ENCODE measurements at regions not wholly inside any gene's neighbourhood (a gene's known extent, or its start where the extent isn't known, plus 50 kb on each side); places are given as distances from the start of the nearest gene placed in this dataset.

DNA sequence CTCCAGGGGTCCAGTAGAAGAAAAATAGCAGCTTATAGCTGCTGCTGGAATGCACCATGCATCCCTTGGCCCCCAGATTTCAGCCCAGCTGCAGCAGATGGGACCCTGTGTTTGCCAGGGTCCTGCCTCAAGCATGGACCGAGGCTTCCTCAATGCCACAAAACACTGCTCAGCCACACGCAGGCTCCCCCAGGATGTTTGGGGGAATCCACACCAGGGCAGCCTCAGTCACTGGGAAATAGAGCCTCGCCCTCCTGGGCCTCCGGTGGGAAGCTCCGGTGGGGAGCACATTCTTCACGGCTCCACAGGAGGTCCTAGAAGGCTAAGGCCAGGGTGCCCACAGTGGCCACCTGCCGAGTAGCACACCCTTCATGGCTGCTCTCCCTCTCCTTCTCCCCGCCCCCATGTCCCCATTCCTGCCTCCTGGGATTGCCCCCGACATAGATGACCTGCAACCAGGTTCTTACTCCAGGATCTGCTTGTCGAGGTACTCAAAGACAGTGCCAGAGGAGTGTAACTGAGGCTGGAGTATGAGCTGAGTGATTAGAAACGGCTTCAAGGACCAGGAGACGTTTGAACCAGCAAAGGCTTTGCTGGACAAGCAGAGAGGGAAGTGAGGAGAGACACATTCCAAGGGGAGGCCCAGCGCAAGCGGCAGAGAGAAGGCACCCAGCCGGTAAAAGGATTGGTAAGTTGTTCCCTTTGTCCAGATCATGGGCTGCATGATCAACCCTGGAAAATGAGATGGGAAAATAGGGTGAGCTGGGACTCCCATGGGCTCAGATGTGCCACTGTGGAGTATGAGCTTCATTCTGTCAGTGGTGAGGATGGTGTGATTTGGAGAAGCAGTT is 110.7 kb upstream of the UQCRFS1 start:
- DNase-seq (ENCODE audit: low spot score): no peak

- DNase-seq (ENCODE audit: low spot score): no peak
These were observed 111.3 kb upstream of the UQCRFS1 start for GRCh38 chr19:29324291-29324680.

- DNase-seq (ENCODE audit: low spot score): no peak
These were observed 111.8 kb upstream of the UQCRFS1 start for GRCh38 chr19:29324717-29325116.

DNA sequence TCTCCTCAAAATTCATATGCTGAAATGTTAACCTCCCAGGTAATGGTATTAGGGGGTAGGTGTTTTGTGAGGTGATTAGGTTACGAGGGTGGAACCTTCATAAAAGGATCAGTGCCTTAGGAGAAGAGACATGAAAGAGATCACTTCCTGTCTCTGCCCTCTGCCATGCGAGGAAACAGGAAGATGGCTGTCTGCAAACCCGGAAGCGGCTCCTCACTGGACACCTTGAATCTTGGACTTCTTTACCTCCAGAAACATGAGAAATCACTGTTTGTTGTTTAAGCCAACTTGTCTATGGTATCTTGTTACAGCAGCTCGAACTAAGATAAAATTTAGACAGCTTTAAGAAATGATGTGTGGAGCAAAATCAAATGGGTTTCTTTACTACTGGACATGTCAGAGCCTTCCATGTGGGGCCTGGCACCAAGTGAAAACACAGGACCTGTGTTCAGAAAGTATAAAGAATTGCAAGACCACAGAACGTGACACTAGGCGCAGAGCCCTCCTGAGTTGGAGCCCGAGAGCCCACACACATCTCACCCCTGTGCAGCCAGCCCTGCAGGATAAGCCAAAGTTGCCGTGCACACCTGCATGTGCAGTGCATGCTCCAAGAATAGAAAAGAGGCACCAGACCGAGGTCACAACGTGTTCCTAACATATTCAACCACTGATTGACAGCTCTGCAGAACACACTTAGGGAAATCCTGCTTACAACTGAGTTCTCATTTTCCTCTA is 112.5 kb upstream of the UQCRFS1 start:
- no peak for DNase-seq (ENCODE audit: low spot score)

- no peak for DNase-seq (ENCODE audit: low spot score)
These were observed 113.4 kb upstream of the UQCRFS1 start for GRCh38 chr19:29326351-29326750.

GRCh38 chr19:29326849-29327840 is 114.2 kb upstream of the UQCRFS1 start:
- DNase-seq (ENCODE audit: low spot score): peak; percentile 53

DNA sequence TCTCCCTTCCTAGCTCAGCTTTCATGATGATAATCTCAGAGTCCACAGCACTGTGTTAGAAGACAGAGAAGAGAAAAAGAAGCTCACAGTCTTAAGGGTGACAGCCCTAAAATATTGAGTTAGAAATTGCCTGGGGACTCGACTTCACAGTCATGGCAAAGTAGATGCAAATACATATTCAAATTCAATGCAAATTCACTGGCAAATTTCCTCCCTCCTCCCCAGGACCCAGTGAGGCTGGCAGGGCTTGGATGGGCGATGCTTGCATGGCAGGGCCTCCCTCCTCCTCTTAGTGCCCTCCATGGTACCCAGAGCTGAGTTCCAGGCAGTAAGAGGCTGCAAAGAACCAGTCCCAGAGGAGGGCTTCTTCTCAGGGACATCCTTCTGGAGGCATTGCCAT is 115.6 kb upstream of the UQCRFS1 start:
- no peak for DNase-seq (ENCODE audit: low spot score)

DNA sequence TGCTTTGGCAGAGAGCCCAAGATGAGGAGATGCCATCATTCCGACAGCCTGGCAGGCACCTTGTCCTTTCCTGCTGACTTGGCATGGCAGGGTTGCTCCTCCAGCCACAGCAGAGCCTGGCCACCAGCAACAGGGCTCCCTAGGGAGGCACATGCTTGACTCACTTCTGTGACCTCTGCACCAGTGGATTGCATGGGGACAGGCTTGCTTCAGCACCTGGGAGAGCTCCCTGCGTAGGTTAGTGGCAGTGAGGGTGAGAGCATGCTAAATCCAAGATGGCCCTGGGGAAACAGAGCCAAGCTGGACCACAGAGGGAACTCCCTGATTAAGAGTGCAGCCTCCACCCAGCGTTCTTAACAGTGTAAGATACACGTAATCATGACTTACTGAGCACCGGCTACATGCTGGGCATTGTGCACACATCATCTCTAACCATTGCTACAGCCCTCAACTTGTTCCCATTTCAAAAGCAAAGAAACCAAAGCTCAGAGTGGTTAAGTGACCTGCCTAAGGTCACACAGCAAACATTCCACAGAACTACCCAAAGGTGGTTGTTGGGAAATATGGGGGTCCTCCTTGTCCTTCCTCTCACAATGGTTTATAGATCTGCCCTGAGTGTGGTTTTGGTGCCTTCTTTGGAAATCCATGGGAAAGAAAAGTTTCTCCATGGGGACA is 116.6 kb upstream of the UQCRFS1 start:
- DNase-seq (ENCODE audit: low spot score): peak; percentile 78

DNA sequence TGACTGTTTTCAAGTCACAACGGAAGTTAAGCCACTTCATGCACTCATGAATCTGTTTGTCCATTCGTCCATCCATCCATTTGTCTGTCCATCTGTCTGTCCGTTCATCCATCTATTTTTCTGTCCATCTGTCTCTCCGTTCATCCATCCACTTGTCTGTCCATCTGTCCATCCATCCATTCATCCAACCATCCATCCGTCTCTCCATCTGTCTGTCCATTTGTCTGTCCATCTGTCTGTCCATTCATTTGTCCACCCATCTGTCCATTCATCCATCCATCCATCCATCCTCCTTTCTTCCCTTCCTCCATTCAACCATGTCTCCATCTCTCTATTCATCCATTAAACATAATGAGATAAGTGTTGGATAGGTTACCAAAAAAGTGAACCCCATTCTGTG is 123.5 kb upstream of the UQCRFS1 start:
- no peak for DNase-seq (ENCODE audit: low spot score)

DNA sequence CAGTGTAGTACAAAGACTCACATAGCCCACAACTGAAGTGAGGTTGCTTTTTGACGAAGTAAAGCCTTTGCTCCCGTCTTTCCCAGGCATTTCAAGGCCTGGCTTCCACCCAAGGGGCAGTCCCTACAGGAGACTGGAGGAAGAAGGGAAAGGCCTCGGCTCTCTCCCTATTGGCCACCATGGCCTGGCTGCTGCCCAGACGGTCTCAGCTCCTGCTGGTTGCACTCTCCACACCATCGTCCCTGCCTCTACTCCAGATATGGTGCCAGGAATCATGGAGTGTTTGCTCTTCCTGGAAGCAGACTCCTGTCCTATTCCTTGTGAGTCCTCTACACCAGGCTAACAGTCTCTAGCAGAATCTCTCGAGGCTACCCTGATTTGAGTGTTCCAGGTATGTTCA is 124.1 kb upstream of the UQCRFS1 start:
- DNase-seq (ENCODE audit: low spot score): no peak

GRCh38 chr19:29338480-29338879 is 125.5 kb upstream of the UQCRFS1 start:
- DNase-seq (ENCODE audit: low spot score): no peak

- no peak for DNase-seq (ENCODE audit: low spot score)
These were observed 129.8 kb upstream of the UQCRFS1 start for GRCh38 chr19:29342721-29343120.

- DNase-seq (ENCODE audit: low spot score): no peak
These were observed 151.3 kb upstream of the UQCRFS1 start for GRCh38 chr19:29364224-29364726.

GRCh38 chr19:29364999-29365398 is 152.0 kb upstream of the UQCRFS1 start:
- no peak for DNase-seq (ENCODE audit: low spot score)

DNA sequence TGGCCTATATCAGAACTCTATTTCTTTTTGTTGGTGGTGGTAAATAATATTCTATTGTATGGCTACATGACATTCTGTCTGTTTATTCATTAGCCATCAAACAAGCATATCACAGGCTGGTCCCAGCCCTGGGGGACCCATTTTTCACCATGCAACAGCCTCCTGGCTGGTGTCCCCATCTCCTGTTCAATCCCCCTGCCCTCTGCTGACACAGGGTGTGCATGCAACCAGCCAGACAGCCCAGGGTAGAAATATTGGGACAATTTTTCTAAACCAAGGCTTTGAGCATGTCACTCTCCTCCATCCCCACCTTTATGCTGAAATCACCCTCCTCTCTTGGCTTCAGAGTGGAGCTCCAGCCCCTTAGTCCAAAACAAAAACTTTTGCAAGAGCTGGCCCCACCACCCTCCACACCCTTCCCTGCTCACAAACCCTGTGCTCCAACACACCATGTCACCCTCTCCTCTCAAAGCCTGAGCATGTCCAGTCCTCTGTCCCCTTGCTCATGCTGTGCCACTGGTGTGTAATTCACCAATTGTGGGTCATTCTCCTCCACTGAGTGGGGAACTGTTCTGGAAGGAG is 153.0 kb upstream of the UQCRFS1 start:
- no peak for DNase-seq (ENCODE audit: low spot score)

GRCh38 chr19:29366757-29367156 is 153.8 kb upstream of the UQCRFS1 start:
- no peak for DNase-seq (ENCODE audit: low spot score)

DNA sequence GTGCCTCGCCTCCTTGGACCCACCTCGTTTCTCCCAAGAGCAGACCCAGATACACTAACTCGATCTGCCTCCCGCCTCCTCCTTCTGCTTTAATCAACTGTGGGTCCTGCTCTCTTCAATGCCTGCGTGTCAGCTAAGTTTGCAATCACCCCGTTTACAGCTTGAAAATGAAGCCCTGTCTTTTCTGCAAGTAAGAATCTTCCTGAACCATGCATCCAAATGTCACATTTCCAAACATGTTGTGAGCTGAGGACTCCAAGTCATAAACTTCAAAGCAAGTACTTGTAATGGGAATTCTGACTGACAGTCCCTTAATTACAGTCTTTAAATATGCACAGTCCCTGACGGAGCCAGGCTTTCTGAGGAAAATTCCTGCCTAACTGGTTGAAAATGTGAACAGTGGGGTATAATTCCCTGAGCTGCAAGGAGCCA is 154.9 kb upstream of the UQCRFS1 start:
- DNase-seq (ENCODE audit: low spot score): no peak

DNA sequence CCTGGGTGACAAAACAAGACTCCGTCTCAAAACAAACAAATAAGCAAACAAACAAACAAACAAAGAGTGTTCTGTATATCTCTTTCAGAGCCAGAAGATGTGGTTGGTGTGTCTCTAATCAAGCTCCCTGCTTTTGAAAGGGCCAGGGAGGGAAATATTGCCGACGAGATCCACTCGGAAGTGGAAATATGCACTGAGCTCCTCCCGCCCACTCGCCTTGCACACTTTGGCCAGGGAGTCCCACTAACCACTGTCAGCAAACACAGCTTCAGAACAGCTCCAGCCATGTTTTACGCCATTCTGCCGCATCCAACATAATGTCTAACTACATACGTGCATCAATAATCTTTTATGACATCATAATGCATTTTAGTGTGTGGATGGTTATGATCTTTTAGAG is 155.5 kb upstream of the VSTM2B start:
- DNase-seq (ENCODE audit: low spot score): no peak

DNA sequence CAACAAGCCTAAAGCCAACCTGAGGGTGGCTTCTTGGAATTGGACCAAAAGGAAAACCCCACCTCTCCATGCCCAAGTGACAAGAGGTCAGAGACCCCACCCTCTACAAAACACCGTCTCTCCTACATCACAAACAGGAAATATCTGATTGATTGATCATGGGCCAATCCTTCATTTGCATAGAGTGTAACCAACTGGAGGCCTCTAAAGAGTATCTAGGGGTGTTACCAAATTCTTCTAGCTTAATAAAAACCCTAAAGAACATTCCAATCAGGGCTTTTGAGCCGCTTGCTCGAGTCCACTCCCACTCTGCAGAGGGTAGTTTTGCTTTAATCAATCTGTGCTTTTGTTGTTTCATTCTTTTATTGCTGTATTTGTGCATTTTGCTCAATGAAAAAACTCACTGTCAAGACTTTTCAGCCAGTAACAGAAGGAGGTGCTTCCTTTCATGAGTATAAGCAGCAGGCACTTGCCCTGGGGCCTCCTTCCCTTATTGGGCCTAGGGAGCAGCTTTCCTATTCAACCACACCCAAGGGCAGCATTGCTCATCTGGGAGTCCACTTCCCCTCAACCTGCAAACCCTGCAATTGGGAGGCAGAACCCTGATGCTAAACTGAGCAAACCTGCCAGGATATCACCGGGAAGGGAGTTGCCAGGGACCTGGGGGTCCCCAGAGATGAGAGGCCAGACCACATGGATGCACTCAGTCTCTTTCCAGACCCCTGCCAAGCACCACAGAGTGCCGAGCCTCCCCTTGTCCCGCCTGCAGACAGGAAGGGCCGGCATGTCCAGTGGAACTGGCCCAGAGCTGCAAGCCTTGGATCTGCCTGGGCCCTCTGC is 154.3 kb upstream of the VSTM2B start:
- DNase-seq (ENCODE audit: low spot score): no peak

GRCh38 chr19:29372091-29372415 is 153.7 kb upstream of the VSTM2B start:
- no peak for DNase-seq (ENCODE audit: low spot score)

Data from iPS-NIHi11 (cell line).